ENCODE measurements at regions not wholly inside any gene's neighbourhood (a gene's known extent, or its start where the extent isn't known, plus 50 kb on each side); places are given as distances from the start of the nearest gene placed in this dataset.

DNA sequence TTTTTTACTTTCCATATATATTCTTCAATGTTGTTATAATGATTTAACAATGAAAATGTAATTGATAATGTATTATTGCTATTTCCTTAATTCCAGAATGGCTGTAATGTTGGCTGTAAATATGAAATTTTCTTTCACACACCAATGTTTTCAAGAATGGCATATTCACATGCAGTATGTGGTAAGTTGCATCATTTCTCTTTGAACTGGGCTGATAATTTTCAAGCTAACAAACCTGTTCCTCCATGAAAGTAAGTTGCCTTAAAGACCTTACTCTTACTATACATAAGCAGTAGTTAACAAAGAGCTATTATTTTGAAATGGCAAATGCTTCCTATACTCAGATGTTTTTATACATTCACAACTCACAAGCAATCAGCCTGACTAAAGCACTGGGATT lies 154.5 kb downstream of the TMEM168 start:
- TF ChIP-seq ZNF8 (CRISPR knock-in tag; IDR thresholded peaks at IDR 0.05) (no peak), BACH2 (CRISPR knock-in tag; IDR thresholded peaks at IDR 0.05; ENCODE audit: borderline replicate concordance) (no peak), PPARA (CRISPR knock-in tag; IDR thresholded peaks at IDR 0.05; ENCODE audit: borderline replicate concordance) (no peak), ISL1 (CRISPR knock-in tag; IDR thresholded peaks at IDR 0.05) (no peak), ZFP30 (CRISPR knock-in tag; IDR thresholded peaks at IDR 0.05) (no peak), TCF4 (CRISPR knock-in tag; IDR thresholded peaks at IDR 0.05; ENCODE audit: borderline replicate concordance) (no peak)
- TF ChIP-seq, protein P1, sequence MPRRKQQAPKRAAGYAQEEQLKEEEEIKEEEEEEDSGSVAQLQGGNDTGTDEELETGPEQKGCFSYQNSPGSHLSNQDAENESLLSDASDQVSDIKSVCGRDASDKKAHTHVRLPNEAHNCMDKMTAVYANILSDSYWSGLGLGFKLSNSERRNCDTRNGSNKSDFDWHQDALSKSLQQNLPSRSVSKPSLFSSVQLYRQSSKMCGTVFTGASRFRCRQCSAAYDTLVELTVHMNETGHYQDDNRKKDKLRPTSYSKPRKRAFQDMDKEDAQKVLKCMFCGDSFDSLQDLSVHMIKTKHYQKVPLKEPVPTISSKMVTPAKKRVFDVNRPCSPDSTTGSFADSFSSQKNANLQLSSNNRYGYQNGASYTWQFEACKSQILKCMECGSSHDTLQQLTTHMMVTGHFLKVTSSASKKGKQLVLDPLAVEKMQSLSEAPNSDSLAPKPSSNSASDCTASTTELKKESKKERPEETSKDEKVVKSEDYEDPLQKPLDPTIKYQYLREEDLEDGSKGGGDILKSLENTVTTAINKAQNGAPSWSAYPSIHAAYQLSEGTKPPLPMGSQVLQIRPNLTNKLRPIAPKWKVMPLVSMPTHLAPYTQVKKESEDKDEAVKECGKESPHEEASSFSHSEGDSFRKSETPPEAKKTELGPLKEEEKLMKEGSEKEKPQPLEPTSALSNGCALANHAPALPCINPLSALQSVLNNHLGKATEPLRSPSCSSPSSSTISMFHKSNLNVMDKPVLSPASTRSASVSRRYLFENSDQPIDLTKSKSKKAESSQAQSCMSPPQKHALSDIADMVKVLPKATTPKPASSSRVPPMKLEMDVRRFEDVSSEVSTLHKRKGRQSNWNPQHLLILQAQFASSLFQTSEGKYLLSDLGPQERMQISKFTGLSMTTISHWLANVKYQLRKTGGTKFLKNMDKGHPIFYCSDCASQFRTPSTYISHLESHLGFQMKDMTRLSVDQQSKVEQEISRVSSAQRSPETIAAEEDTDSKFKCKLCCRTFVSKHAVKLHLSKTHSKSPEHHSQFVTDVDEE (CRISPR knock-in tag; IDR thresholded peaks at IDR 0.05) = no peak
- TF ChIP-seq, protein P2, sequence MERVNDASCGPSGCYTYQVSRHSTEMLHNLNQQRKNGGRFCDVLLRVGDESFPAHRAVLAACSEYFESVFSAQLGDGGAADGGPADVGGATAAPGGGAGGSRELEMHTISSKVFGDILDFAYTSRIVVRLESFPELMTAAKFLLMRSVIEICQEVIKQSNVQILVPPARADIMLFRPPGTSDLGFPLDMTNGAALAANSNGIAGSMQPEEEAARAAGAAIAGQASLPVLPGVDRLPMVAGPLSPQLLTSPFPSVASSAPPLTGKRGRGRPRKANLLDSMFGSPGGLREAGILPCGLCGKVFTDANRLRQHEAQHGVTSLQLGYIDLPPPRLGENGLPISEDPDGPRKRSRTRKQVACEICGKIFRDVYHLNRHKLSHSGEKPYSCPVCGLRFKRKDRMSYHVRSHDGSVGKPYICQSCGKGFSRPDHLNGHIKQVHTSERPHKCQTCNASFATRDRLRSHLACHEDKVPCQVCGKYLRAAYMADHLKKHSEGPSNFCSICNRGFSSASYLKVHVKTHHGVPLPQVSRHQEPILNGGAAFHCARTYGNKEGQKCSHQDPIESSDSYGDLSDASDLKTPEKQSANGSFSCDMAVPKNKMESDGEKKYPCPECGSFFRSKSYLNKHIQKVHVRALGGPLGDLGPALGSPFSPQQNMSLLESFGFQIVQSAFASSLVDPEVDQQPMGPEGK (CRISPR knock-in tag; IDR thresholded peaks at IDR 0.05; ENCODE audit: borderline replicate concordance) = no peak

DNA sequence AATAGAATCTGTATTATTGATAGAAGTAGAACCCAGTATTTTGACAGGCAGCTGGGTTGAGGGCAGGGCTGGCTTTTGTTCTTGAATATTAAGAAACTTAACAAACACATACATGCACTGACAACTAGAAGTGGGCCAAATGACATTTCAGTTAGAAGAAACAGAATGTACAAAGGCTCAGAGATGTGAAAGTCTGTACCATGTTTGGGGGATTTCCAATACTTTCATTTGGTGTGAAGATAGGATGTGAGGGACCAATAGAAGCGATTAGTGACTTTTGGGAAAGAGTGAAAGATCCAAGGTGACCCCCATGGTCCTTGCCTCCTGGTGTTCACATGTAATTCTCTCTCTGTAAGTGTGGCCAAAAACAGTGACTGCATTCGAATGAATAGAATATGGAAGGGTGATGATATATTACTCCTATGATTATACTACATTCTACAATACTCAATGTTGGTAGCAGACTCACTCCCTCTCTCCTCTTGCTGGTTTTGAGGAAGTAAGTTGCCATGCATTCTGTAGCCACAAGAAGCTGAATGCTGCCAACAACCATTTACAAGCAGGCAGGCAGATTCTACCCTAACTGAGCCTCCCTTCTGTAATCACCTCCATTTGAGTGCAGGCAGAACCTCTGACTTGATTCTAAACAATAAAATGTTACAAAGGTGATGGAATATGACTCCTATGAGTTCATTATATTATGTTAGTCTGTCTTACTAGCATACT lies 151.4 kb downstream of the TMEM168 start:
- ATAC-seq = no peak
- TF ChIP-seq ZNF565 (CRISPR knock-in tag; conservative IDR thresholded peaks at IDR 0.05; ENCODE audit: low read depth) (no peak), ESRRG (CRISPR knock-in tag; IDR thresholded peaks at IDR 0.05) (no peak), OSR1 (CRISPR knock-in tag; IDR thresholded peaks at IDR 0.05) (no peak), GLIS3 (CRISPR knock-in tag; IDR thresholded peaks at IDR 0.05) (no peak), TOX (CRISPR knock-in tag; IDR thresholded peaks at IDR 0.05; ENCODE audit: borderline replicate concordance) (no peak), CSDC2 (CRISPR knock-in tag; IDR thresholded peaks at IDR 0.05) (no peak), ZC3H10 (CRISPR knock-in tag; IDR thresholded peaks at IDR 0.05) (no peak), ZFP30 (CRISPR knock-in tag; IDR thresholded peaks at IDR 0.05) (no peak)
- TF ChIP-seq, protein P3, sequence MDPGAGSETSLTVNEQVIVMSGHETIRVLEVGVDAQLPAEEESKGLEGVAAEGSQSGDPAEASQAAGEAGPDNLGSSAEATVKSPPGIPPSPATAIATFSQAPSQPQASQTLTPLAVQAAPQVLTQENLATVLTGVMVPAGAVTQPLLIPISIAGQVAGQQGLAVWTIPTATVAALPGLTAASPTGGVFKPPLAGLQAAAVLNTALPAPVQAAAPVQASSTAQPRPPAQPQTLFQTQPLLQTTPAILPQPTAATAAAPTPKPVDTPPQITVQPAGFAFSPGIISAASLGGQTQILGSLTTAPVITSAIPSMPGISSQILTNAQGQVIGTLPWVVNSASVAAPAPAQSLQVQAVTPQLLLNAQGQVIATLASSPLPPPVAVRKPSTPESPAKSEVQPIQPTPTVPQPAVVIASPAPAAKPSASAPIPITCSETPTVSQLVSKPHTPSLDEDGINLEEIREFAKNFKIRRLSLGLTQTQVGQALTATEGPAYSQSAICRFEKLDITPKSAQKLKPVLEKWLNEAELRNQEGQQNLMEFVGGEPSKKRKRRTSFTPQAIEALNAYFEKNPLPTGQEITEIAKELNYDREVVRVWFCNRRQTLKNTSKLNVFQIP (CRISPR knock-in tag; IDR thresholded peaks at IDR 0.05; ENCODE audit: borderline replicate concordance, low read depth) = no peak
- TF ChIP-seq, protein P4, sequence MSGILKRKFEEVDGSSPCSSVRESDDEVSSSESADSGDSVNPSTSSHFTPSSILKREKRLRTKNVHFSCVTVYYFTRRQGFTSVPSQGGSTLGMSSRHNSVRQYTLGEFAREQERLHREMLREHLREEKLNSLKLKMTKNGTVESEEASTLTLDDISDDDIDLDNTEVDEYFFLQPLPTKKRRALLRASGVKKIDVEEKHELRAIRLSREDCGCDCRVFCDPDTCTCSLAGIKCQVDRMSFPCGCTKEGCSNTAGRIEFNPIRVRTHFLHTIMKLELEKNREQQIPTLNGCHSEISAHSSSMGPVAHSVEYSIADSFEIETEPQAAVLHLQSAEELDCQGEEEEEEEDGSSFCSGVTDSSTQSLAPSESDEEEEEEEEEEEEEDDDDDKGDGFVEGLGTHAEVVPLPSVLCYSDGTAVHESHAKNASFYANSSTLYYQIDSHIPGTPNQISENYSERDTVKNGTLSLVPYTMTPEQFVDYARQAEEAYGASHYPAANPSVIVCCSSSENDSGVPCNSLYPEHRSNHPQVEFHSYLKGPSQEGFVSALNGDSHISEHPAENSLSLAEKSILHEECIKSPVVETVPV (CRISPR knock-in tag; IDR thresholded peaks at IDR 0.05) = no peak

More for the DNA sequence above, 154.5 kb downstream of the TMEM168 start:
- ATAC-seq = no peak

DNA sequence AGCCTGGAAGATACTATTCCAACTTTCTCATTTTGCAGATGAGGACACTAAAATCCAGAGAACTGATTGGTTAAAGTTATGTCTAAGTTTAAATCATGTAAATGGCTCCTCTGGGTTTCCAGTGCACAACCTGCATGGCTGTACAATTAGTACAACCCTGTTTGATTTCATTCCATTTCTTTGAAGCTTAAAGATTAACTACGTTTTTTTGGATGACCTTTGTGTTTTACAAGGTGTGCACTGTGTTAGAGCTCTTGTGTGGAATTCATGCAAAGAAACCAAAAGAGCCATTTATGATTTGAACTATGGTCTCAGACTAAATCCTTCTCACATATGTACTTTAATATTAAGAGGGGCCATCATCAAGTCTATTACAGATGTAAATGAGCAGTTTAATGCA lies 149.5 kb downstream of the TMEM168 start:
- no peak for TF ChIP-seq ZNF8 (CRISPR knock-in tag; IDR thresholded peaks at IDR 0.05)
- no peak for TF ChIP-seq ISL1 (CRISPR knock-in tag; IDR thresholded peaks at IDR 0.05)
- no peak for TF ChIP-seq ZNF565 (CRISPR knock-in tag; conservative IDR thresholded peaks at IDR 0.05; ENCODE audit: low read depth)
- TF ChIP-seq GLIS3 (CRISPR knock-in tag; IDR thresholded peaks at IDR 0.05) = no peak
- TF ChIP-seq ZFP3 (CRISPR knock-in tag; IDR thresholded peaks at IDR 0.05) = no peak
- TF ChIP-seq ARNTL (CRISPR knock-in tag; IDR thresholded peaks at IDR 0.05; ENCODE audit: borderline replicate concordance, low read depth) = no peak
- no peak for TF ChIP-seq RARB (CRISPR knock-in tag; IDR thresholded peaks at IDR 0.05)
- no peak for TF ChIP-seq OSR1 (CRISPR knock-in tag; IDR thresholded peaks at IDR 0.05)
- TF ChIP-seq, protein P4 (CRISPR knock-in tag; IDR thresholded peaks at IDR 0.05) = no peak
- TF ChIP-seq, protein P2 (CRISPR knock-in tag; IDR thresholded peaks at IDR 0.05; ENCODE audit: borderline replicate concordance) = no peak
- no peak for TF ChIP-seq ZFP30 (CRISPR knock-in tag; IDR thresholded peaks at IDR 0.05)
- TF ChIP-seq, protein P5, sequence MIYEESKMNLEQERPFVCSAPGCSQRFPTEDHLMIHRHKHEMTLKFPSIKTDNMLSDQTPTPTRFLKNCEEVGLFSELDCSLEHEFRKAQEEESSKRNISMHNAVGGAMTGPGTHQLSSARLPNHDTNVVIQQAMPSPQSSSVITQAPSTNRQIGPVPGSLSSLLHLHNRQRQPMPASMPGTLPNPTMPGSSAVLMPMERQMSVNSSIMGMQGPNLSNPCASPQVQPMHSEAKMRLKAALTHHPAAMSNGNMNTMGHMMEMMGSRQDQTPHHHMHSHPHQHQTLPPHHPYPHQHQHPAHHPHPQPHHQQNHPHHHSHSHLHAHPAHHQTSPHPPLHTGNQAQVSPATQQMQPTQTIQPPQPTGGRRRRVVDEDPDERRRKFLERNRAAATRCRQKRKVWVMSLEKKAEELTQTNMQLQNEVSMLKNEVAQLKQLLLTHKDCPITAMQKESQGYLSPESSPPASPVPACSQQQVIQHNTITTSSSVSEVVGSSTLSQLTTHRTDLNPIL (CRISPR knock-in tag; IDR thresholded peaks at IDR 0.05; ENCODE audit: low read depth) = no peak
- no peak for TF ChIP-seq PPARA (CRISPR knock-in tag; IDR thresholded peaks at IDR 0.05; ENCODE audit: borderline replicate concordance)
- no peak for TF ChIP-seq ZNF70 (CRISPR knock-in tag; IDR thresholded peaks at IDR 0.05)
- ATAC-seq = no peak

Measured in SK-N-SH treated with all-trans-retinoic acid at 6 μM for 48 hours (cell line).